PC-9 (cell line): ENCODE measurements at regions not wholly inside any gene's neighbourhood (a gene's known extent, or its start where the extent isn't known, plus 50 kb on each side); places are given as distances from the start of the nearest gene placed in this dataset.

Experiments
- BruUV-seq: library from RNA; stranded (reverse); fragments of 400-500 nt; replicated peaks from 2 replicates; lab custom pipeline; 2021; lab: Mats Ljungman, UMichigan
- CTCF ChIA-PET: fragments of 300-600 bp; sonication (Branson Sonifier 250); formaldehyde crosslinking; loops from one replicate; lab custom pipeline; 2022; ENCODE audit warnings: antibody characterized with exemption; lab: Charles Lee
- POLR2A ChIA-PET: fragments of 300-600 bp; sonication (Branson Sonifier 250); formaldehyde crosslinking; loops from one replicate; lab custom pipeline; 2022; ENCODE audit warnings: antibody characterized with exemption; ENCODE audit not compliant: unreplicated experiment; lab: Charles Lee
- DNase-seq, 2 experiments: peaks; one replicate each; pipeline versions ENCODE4 v3.0.0 to v3.0.0-alpha.2; 2015 to 2022; ENCODE audit warnings: mixed read lengths in 1 of 2
- H2AFZ ChIP-seq: fragments of 200-600 bp; sonication (generic); 2 replicates; pipeline ENCODE4 v1.8.1; 2017; ENCODE audit warnings: antibody characterized with exemption
- H3F3A ChIP-seq: fragments of 200-600 bp; sonication (generic); 2 replicates; pipeline ENCODE4 v1.8.1; 2017; ENCODE audit warnings: antibody characterized with exemption, mild to moderate bottlenecking, low read depth; ENCODE audit not compliant: insufficient read depth
- H3K27ac ChIP-seq: fragments of 200-600 bp; sonication (generic); 2 replicates; pipeline ENCODE4 v1.6.1; 2016; ENCODE audit warnings: mixed run types
- H3K27me3 ChIP-seq: fragments of 200-600 bp; sonication (generic); 2 replicates; pipeline ENCODE4 v1.6.1; 2016; ENCODE audit warnings: low read depth, mixed run types; ENCODE audit not compliant: insufficient read depth
- H3K36me3 ChIP-seq: fragments of 200-600 bp; sonication (generic); 2 replicates; pipeline ENCODE4 v1.6.1; 2016; ENCODE audit warnings: low read depth, mixed run types
- H3K4me1 ChIP-seq: fragments of 200-600 bp; sonication (generic); replicated peaks from 2 replicates; pipeline ENCODE4 v1.6.1; 2016; ENCODE audit warnings: mixed run types; ENCODE audit not compliant: insufficient read depth
- H3K4me2 ChIP-seq: fragments of 200-600 bp; sonication (generic); 2 replicates; pipeline ENCODE4 v1.6.1; 2017; ENCODE audit warnings: mixed run types
- H3K4me3 ChIP-seq: fragments of 200-600 bp; sonication (generic); 2 replicates; pipeline ENCODE4 v1.6.1; 2016; ENCODE audit warnings: mixed run types
- H3K79me2 ChIP-seq: fragments of 200-600 bp; sonication (generic); 2 replicates; pipeline ENCODE4 v1.6.1; 2017; ENCODE audit warnings: low read depth, mixed run types
- H3K9me2 ChIP-seq: fragments of 200-600 bp; sonication (generic); 2 replicates; pipeline ENCODE4 v1.8.1; 2017; ENCODE audit warnings: mild to moderate bottlenecking; ENCODE audit not compliant: insufficient read depth
- H3K9me3 ChIP-seq: fragments of 200-600 bp; sonication (generic); 2 replicates; pipeline ENCODE4 v1.8.1; 2016; ENCODE audit warnings: low read depth; ENCODE audit not compliant: insufficient read depth
- H4K20me1 ChIP-seq: fragments of 200-600 bp; sonication (generic); 2 replicates; pipeline ENCODE4 v1.8.1; 2017; ENCODE audit not compliant: insufficient read depth
- EZH2 ChIP-seq: fragments of 200-600 bp; sonication (generic); IDR thresholded peaks from 2 replicates; pipeline ENCODE4 v1.8.0; 2017; ENCODE audit warnings: antibody characterized with exemption, low read depth
- intact Hi-C: fragments of 100-400 bp; cut with micrococcal nuclease; formaldehyde crosslinking; loops from one replicate; pipeline ENCODE4 v1.10.0; 2022; ENCODE audit not compliant: unreplicated experiment
- TF ChIP-seq, protein P1 (sequence below): fragments of 200-600 bp; sonication (generic); conservative IDR thresholded peaks from 2 replicates; pipeline ENCODE4 v1.6.1; 2017; ENCODE audit warnings: mixed run types, antibody characterized with exemption, mild to moderate bottlenecking, moderate library complexity

DNA sequence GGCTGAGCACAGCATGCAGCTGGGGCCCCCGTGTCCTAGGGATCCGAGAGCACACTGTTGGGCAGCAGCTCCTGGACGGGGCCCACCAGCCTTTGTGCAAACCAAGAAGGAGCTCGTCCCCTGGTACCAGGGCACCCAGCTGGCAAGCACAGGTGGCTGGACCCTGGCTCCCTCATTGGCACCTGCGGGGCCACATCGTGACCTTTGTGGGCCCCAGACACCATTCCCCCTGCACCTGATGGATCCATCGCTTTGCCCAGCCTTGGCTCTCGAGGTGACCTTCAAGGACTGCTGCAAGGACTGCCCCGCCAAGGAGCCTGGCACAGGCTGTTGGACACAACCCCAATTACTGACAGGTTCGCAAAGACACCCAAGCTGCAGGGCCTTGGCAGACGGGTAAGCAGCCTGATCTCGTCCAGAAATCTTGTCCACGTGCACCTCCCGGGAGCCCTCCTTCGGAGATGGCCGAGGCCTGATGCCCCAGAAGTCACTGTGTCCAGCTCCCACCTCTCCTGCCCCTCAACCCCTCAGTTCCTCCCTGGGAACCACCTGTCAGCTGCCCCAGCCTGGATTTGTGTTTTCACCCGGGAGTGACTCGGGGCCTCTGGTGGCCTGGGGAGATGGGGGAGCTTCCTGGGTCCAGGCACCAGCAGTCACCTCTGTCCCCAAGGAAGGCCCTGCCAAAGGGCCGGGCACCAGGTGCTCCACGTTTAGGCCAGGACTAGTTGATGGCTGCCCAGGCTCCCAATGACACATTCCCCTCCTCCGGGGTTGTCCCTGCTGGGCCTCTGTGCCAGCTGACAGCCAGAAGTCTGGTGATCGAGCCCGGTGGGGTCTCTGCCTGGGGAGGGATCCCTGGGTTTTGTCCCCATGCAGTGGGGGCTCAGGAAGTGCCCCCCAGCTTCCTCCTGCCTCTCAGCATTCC, 137.1 kb upstream of the PPP1R26 start:
- Histone ChIP-seq H4K20me1 (no peaks in the 10 kb centered on the region; the same call in 1 of the 2 replicates), H3K4me3 (no peak overlapping the region), H3K79me2 (no peaks in the 10 kb centered on the region), H3K9me3 (no peaks in the 10 kb centered on the region), H3K9me2 (no peaks in the 10 kb centered on the region), H3K27ac (no peak overlapping the region), H3K27me3 (peaks cover 98% of the 10 kb centered on the region), H2AFZ (no peak overlapping the region), H3K4me2 (no peak overlapping the region), H3K36me3 (no peaks in the 10 kb centered on the region), H3K4me1 (no peaks in the 10 kb centered on the region), H3F3A (no peaks in the 10 kb centered on the region)
- no TSS peak for BruUV-seq
- DNase-seq = no peak
- TF ChIP-seq, protein P1, sequence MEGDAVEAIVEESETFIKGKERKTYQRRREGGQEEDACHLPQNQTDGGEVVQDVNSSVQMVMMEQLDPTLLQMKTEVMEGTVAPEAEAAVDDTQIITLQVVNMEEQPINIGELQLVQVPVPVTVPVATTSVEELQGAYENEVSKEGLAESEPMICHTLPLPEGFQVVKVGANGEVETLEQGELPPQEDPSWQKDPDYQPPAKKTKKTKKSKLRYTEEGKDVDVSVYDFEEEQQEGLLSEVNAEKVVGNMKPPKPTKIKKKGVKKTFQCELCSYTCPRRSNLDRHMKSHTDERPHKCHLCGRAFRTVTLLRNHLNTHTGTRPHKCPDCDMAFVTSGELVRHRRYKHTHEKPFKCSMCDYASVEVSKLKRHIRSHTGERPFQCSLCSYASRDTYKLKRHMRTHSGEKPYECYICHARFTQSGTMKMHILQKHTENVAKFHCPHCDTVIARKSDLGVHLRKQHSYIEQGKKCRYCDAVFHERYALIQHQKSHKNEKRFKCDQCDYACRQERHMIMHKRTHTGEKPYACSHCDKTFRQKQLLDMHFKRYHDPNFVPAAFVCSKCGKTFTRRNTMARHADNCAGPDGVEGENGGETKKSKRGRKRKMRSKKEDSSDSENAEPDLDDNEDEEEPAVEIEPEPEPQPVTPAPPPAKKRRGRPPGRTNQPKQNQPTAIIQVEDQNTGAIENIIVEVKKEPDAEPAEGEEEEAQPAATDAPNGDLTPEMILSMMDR = no peak
- TF ChIP-seq EZH2 = no peak
- POLR2A ChIA-PET = no interaction called here
- CTCF ChIA-PET = interaction anchor here (0.6 kb wide), 1 partner anchor 645 kb away, joined by 11 read pairs; no protein-coding TSS in a partner anchor
- intact Hi-C loops = no loop called here

GRCh38 chr9:135343136-135343535, 136.4 kb upstream of the PPP1R26 start:
- H3K9me2 ChIP-seq = no peaks in the 10 kb centered on the region
- CTCF ChIA-PET = interaction anchor here (0.6 kb wide), 1 partner anchor 646 kb away, joined by 11 read pairs; no protein-coding TSS in a partner anchor
- H3K27ac ChIP-seq = no peak overlapping the region
- no peaks in the 10 kb centered on the region for H3K4me1 ChIP-seq
- H4K20me1 ChIP-seq = no peaks in the 10 kb centered on the region; the same call in 1 of the 2 replicates
- H3K9me3 ChIP-seq = no peaks in the 10 kb centered on the region
- DNase-seq = no peak
- TF ChIP-seq, protein P1 = no peak
- TF ChIP-seq EZH2 = no peak
- H3K36me3 ChIP-seq = no peaks in the 10 kb centered on the region
- no peaks in the 10 kb centered on the region for H3K79me2 ChIP-seq
- H3K4me3 ChIP-seq = no peak overlapping the region
- no peak overlapping the region for H2AFZ ChIP-seq
- peaks cover 98% of the 10 kb centered on the region for H3K27me3 ChIP-seq
- BruUV-seq = no TSS peak
- H3K4me2 ChIP-seq = no peak overlapping the region
- no peaks in the 10 kb centered on the region for H3F3A ChIP-seq
- intact Hi-C loops = no loop called here
- POLR2A ChIA-PET = no interaction called here

- intact Hi-C loops = loop anchor here (1.0 kb wide), 1 partner anchor 258 kb away; no protein-coding TSS in a partner anchor
- Histone ChIP-seq H3K9me2 (no peaks in the 10 kb centered on the region), H4K20me1 (no peaks in the 10 kb centered on the region; the same call in 1 of the 2 replicates), H3F3A (no peaks in the 10 kb centered on the region), H3K4me3 (no peak overlapping the region), H2AFZ (no peak overlapping the region), H3K36me3 (no peaks in the 10 kb centered on the region), H3K4me2 (no peak overlapping the region), H3K9me3 (no peaks in the 10 kb centered on the region), H3K79me2 (no peaks in the 10 kb centered on the region), H3K27ac (no peak overlapping the region), H3K27me3 (peaks cover 100% of the 10 kb centered on the region), H3K4me1 (no peaks in the 10 kb centered on the region)
- TF ChIP-seq, protein P1 = peak; percentile 90
- TF ChIP-seq EZH2 = no peak
- peak in 1 of 2 experiments; percentile 50 for DNase-seq
- no TSS peak for BruUV-seq
- CTCF ChIA-PET = no interaction called here
- POLR2A ChIA-PET = interaction anchor here (0.8 kb wide), 1 partner anchor 1106 kb away, joined by 7 read pairs; no protein-coding TSS in a partner anchor
These were observed 135.6 kb upstream of the PPP1R26 start for GRCh38 chr9:135343837-135344522.
